B cell (primary cell): ENCODE measurements at regions not wholly inside any gene's neighbourhood (a gene's known extent, or its start where the extent isn't known, plus 50 kb on each side); places are given as distances from the start of the nearest gene placed in this dataset.

ENCODE experiments used
- ATAC-seq: fragments of 200-7000 bp; cut with Tn5 transposase; one replicate; pipeline ENCODE4 v1.10.0; 2021; ENCODE audit warnings: low read depth, mild to moderate bottlenecking, moderate number of reproducible peaks, moderate library complexity
- CTCF ChIA-PET: fragments of 350-600 bp; sonication (Branson Sonifier 250); formaldehyde crosslinking; loops from one replicate; lab custom pipeline; 2021; ENCODE audit warnings: antibody characterized with exemption, inconsistent platforms; lab: Charles Lee
- POLR2A ChIA-PET: fragments of 350-600 bp; sonication (Branson Sonifier 250); formaldehyde crosslinking; loops from one replicate; lab custom pipeline; 2021; ENCODE audit warnings: antibody characterized with exemption; lab: Charles Lee
- DNase-seq: peaks from one replicate; pipeline ENCODE4 v3.0.0; 2013
- H2AFZ ChIP-seq: 2 replicates; pipeline ENCODE4 v1.6.1; 2012; ENCODE audit warnings: mild to moderate bottlenecking, low read depth, low read length; ENCODE audit not compliant: insufficient read depth, poor library complexity, severe bottlenecking
- H3K27ac ChIP-seq, 2 donors: 1 replicate in 1 of 2; 2 replicates in 1 of 2; pipeline ENCODE4 v1.5.1; 2012 to 2013; ENCODE audit warnings: low read length in 2 of 2, mild to moderate bottlenecking in 2 of 2, moderate library complexity in 1 of 2
- H3K27me3 ChIP-seq, 4 experiments: fragments of 200-600 bp in 1 of 4; sonication (generic) in 1 of 4; replicated peaks in 1 of 4; 1 replicate in 2 of 4; 2 replicates in 2 of 4; pipeline versions ENCODE4 v1.6.1 to v1.7.0; 2013 to 2016; ENCODE audit warnings: low read length in 3 of 4, mild to moderate bottlenecking in 2 of 4, mixed read lengths in 1 of 4, moderate library complexity in 1 of 4; ENCODE audit not compliant: insufficient read depth in 4 of 4, control insufficient read depth in 3 of 4; ENCODE audit errors: control extremely low read depth in 1 of 4
- H3K36me3 ChIP-seq, 2 experiments: replicated peaks in 1 of 2; 1 replicate in 1 of 2; 2 replicates in 1 of 2; pipeline versions ENCODE4 v1.6.1 to v1.7.1; 2013; ENCODE audit warnings: low read length in 1 of 2; ENCODE audit not compliant: insufficient read depth in 2 of 2, control insufficient read depth in 1 of 2; ENCODE audit errors: control extremely low read depth in 1 of 2, extremely low read depth in 1 of 2
- H3K4me1 ChIP-seq, 2 donors: fragments of 200-600 bp in 1 of 2; sonication (generic) in 1 of 2; 1 replicate in 1 of 2; 2 replicates in 1 of 2; pipeline versions ENCODE4 v1.5.1 to v1.6.1; 2013 to 2017; ENCODE audit warnings: low read length in 2 of 2; ENCODE audit not compliant: control insufficient read depth in 2 of 2, insufficient read depth in 2 of 2
- H3K4me2 ChIP-seq: replicated peaks from 2 replicates; pipeline ENCODE3; 2012; ENCODE audit warnings: mild to moderate bottlenecking, low read depth, low read length; ENCODE audit not compliant: poor library complexity, severe bottlenecking
- H3K4me3 ChIP-seq, 5 experiments: fragments of 200-600 bp in 1 of 5; sonication (generic) in 1 of 5; 1 replicate in 3 of 5; 2 replicates in 2 of 5; pipeline versions ENCODE4 v1.5.1 to v1.7.0; 2011 to 2016; ENCODE audit warnings: low read length in 4 of 5, mild to moderate bottlenecking in 4 of 5, low read depth in 2 of 5, control low read depth in 1 of 5, moderate library complexity in 1 of 5; ENCODE audit not compliant: insufficient read depth in 1 of 5; ENCODE audit errors: control extremely low read depth in 1 of 5, extremely low read depth in 1 of 5
- H3K79me2 ChIP-seq: fragments of 200-600 bp; sonication (generic); one replicate; pipeline ENCODE4 v1.6.0; 2016; ENCODE audit warnings: low read length; ENCODE audit not compliant: control insufficient read depth, insufficient read depth
- H3K9ac ChIP-seq: fragments of 200-600 bp; sonication (generic); 2 replicates; pipeline ENCODE4 v1.6.1; 2017; ENCODE audit warnings: mild to moderate bottlenecking, low read length, moderate library complexity
- H3K9me3 ChIP-seq, 3 donors: one replicate each; pipeline versions ENCODE4 v1.6.1 to v1.7.1; 2013; ENCODE audit warnings: low read length in 2 of 3; ENCODE audit not compliant: control insufficient read depth in 2 of 3, insufficient read depth in 1 of 3; ENCODE audit errors: control extremely low read depth in 1 of 3
- H4K20me1 ChIP-seq: 2 replicates; pipeline ENCODE4 v1.6.0; 2012; ENCODE audit warnings: mild to moderate bottlenecking, low read length; ENCODE audit not compliant: insufficient read depth, control insufficient read depth, poor library complexity, severe bottlenecking
- H3K27ac Mint-ChIP-seq: one replicate; pipeline ENCODE4 v1.8.0; 2021; ENCODE audit warnings: mixed read lengths
- H3K27me3 Mint-ChIP-seq: one replicate; pipeline ENCODE4 v1.8.0; 2021; ENCODE audit warnings: mixed read lengths
- H3K4me1 Mint-ChIP-seq: one replicate; pipeline ENCODE4 v1.8.0; 2021; ENCODE audit warnings: mixed read lengths
- H3K4me3 Mint-ChIP-seq: one replicate; pipeline ENCODE4 v1.8.0; 2021; ENCODE audit warnings: mixed read lengths
- H3K9me3 Mint-ChIP-seq: one replicate; pipeline ENCODE4 v1.8.0; 2022; ENCODE audit warnings: mixed read lengths; ENCODE audit not compliant: insufficient read depth
- CTCF ChIP-seq: fragments of 200-600 bp; IDR thresholded peaks from one replicate; pipeline ENCODE4 v1.8.0; 2022; ENCODE audit warnings: antibody characterized with exemption, mild to moderate bottlenecking
- EZH2 ChIP-seq: IDR thresholded peaks from 2 replicates; pipeline ENCODE4 v1.6.1; 2012; ENCODE audit warnings: borderline replicate concordance, low read depth, mild to moderate bottlenecking, moderate library complexity, low read length; ENCODE audit not compliant: insufficient read depth, poor library complexity, severe bottlenecking
- WGBS: methylation state at CpG from one replicate; pipeline ENCODE4 v1.1.5; 2013; ENCODE audit warnings: missing lambda C conversion rate; ENCODE audit not compliant: insufficient coverage; 5-methylcytosine and 5-hydroxymethylcytosine counted together
- intact Hi-C: fragments of 100-400 bp; cut with micrococcal nuclease; formaldehyde crosslinking; loops from one replicate; pipeline ENCODE4 v1.10.0; 2022

GRCh38 chr4:45883421-45883820 is 240.4 kb downstream of the GABRG1 start:
- ATAC-seq (no peak), DNase-seq (no peak)
- no peaks in the 10 kb centered on the region for H3K27me3 Mint-ChIP-seq
- Histone ChIP-seq H3K79me2 (no peaks in the 10 kb centered on the region), H3K9ac (no peak overlapping the region), H3K4me2 (no peak overlapping the region), H3K9me3 (no peaks in the 10 kb centered on the region), H3K27me3 (no peaks in the 10 kb centered on the region), H3K36me3 (no peaks in the 10 kb centered on the region), H4K20me1 (no peaks in the 10 kb centered on the region), H3K4me1 (no peaks in the 10 kb centered on the region), H3K4me3 (no peak overlapping the region), H2AFZ (no peak overlapping the region), H3K27ac (no peak overlapping the region)
- H3K27ac Mint-ChIP-seq: no peak overlapping the region
- intact Hi-C loops: no loop called here
- H3K9me3 Mint-ChIP-seq: peaks cover 8% of the 10 kb centered on the region
- ChIA-PET CTCF (no interaction called here), POLR2A (no interaction called here)
- no peak overlapping the region for H3K4me3 Mint-ChIP-seq
- H3K4me1 Mint-ChIP-seq: no peaks in the 10 kb centered on the region
- no CpG with 5 or more reads among the region's 1 CpG for WGBS
- no peak for TF ChIP-seq EZH2
- TF ChIP-seq CTCF: no peak

GRCh38 chr4:45876235-45876890 is 247.5 kb downstream of the GABRG1 start:
- Mint-ChIP-seq H3K27ac (no peak overlapping the region), H3K27me3 (no peaks in the 10 kb centered on the region), H3K4me1 (no peaks in the 10 kb centered on the region), H3K9me3 (peaks cover 9% of the 10 kb centered on the region), H3K4me3 (no peak overlapping the region)
- Histone ChIP-seq H3K4me1 (no peaks in the 10 kb centered on the region), H3K9ac (no peak overlapping the region), H4K20me1 (no peaks in the 10 kb centered on the region), H3K4me2 (no peak overlapping the region), H3K36me3 (no peaks in the 10 kb centered on the region), H3K4me3 (no peak overlapping the region), H2AFZ (no peak overlapping the region), H3K9me3 (no peaks in the 10 kb centered on the region), H3K79me2 (no peaks in the 10 kb centered on the region), H3K27me3 (no peaks in the 10 kb centered on the region), H3K27ac (no peak overlapping the region)
- ATAC-seq: no peak
- TF ChIP-seq EZH2: no peak
- TF ChIP-seq CTCF: no peak
- POLR2A ChIA-PET: no interaction called here
- no peak for DNase-seq
- no CpG with 5 or more reads among the region's 2 CpGs for WGBS
- CTCF ChIA-PET: no interaction called here
- intact Hi-C loops: no loop called here
